ENCODE measurements at regions not wholly inside any gene's neighbourhood (a gene's known extent, or its start where the extent isn't known, plus 50 kb on each side); places are given as distances from the start of the nearest gene placed in this dataset.
"Not testable (repeated sequence)": the region's sequence is repeated elsewhere in the genome, so short reads cannot be mapped to it uniquely, and the experiment has no call there.

GRCh38 chr4:42205541-42205940 is 53.1 kb upstream of the BEND4 start:
- H3K36me3 Mint-ChIP-seq (ENCODE audit: low read depth): no peaks in the 10 kb centered on the region
- no peak overlapping the region for H3K27ac Mint-ChIP-seq
- H3K9me3 Mint-ChIP-seq: no peaks in the 10 kb centered on the region
- H3K4me1 Mint-ChIP-seq (ENCODE audit: low read depth): no peaks in the 10 kb centered on the region
- H3K27me3 Mint-ChIP-seq (ENCODE audit: low read depth): no peaks in the 10 kb centered on the region
- no peak overlapping the region for H3K4me3 Mint-ChIP-seq
- DNase-seq (ENCODE audit: low spot score): no peak

GRCh38 chr4:42216664-42217063 is 64.2 kb upstream of the BEND4 start:
- H3K27me3 Mint-ChIP-seq (ENCODE audit: low read depth): peaks cover 3% of the 10 kb centered on the region
- no peak for DNase-seq (ENCODE audit: low spot score)
- no peak overlapping the region for H3K4me3 Mint-ChIP-seq
- no peaks in the 10 kb centered on the region for H3K9me3 Mint-ChIP-seq
- no peaks in the 10 kb centered on the region for H3K36me3 Mint-ChIP-seq (ENCODE audit: low read depth)
- no peak overlapping the region for H3K27ac Mint-ChIP-seq
- no peaks in the 10 kb centered on the region for H3K4me1 Mint-ChIP-seq (ENCODE audit: low read depth)

- no peak overlapping the region for H3K27ac Mint-ChIP-seq
- no peaks in the 10 kb centered on the region for H3K4me1 Mint-ChIP-seq (ENCODE audit: low read depth)
- no peaks in the 10 kb centered on the region for H3K9me3 Mint-ChIP-seq
These were observed 72.8 kb upstream of the BEND4 start for GRCh38 chr4:42225286-42225685.

GRCh38 chr4:42234817-42235216 is 82.4 kb upstream of the BEND4 start:
- no peak overlapping the region for H3K27ac Mint-ChIP-seq
- H3K9me3 Mint-ChIP-seq: no peaks in the 10 kb centered on the region
- no peaks in the 10 kb centered on the region for H3K27me3 Mint-ChIP-seq (ENCODE audit: low read depth)
- H3K36me3 Mint-ChIP-seq (ENCODE audit: low read depth): no peaks in the 10 kb centered on the region
- H3K4me1 Mint-ChIP-seq (ENCODE audit: low read depth): no peaks in the 10 kb centered on the region
- no peak for DNase-seq (ENCODE audit: low spot score)
- no peak overlapping the region for H3K4me3 Mint-ChIP-seq

More at GRCh38 chr4:42225286-42225685, 72.8 kb upstream of the BEND4 start:
- Mint-ChIP-seq H3K4me3 (no peak overlapping the region), H3K36me3 (ENCODE audit: low read depth) (no peaks in the 10 kb centered on the region), H3K27me3 (ENCODE audit: low read depth) (peaks cover 2% of the 10 kb centered on the region)
- no peak for DNase-seq (ENCODE audit: low spot score)

- Mint-ChIP-seq H3K4me3 (no peak overlapping the region), H3K36me3 (ENCODE audit: low read depth) (no peaks in the 10 kb centered on the region)
- no peak for DNase-seq (ENCODE audit: low spot score)
These were observed 83.0 kb upstream of the BEND4 start for GRCh38 chr4:42235304-42236021.

GRCh38 chr4:42237010-42237409 is 84.6 kb upstream of the BEND4 start:
- H3K27me3 Mint-ChIP-seq (ENCODE audit: low read depth): no peaks in the 10 kb centered on the region
- H3K9me3 Mint-ChIP-seq: no peaks in the 10 kb centered on the region
- DNase-seq (ENCODE audit: low spot score): no peak
- H3K36me3 Mint-ChIP-seq (ENCODE audit: low read depth): no peaks in the 10 kb centered on the region
- H3K4me1 Mint-ChIP-seq (ENCODE audit: low read depth): no peaks in the 10 kb centered on the region
- H3K27ac Mint-ChIP-seq: no peak overlapping the region
- H3K4me3 Mint-ChIP-seq: no peak overlapping the region

More at GRCh38 chr4:42235304-42236021, 83.0 kb upstream of the BEND4 start:
- Mint-ChIP-seq H3K27me3 (ENCODE audit: low read depth) (no peaks in the 10 kb centered on the region), H3K9me3 (no peaks in the 10 kb centered on the region), H3K4me1 (ENCODE audit: low read depth) (no peaks in the 10 kb centered on the region), H3K27ac (no peak overlapping the region)

GRCh38 chr4:42237451-42237850 is 85.0 kb upstream of the BEND4 start:
- no peak overlapping the region for H3K27ac Mint-ChIP-seq
- no peaks in the 10 kb centered on the region for H3K9me3 Mint-ChIP-seq
- no peak overlapping the region for H3K4me3 Mint-ChIP-seq
- H3K27me3 Mint-ChIP-seq (ENCODE audit: low read depth): no peaks in the 10 kb centered on the region
- DNase-seq (ENCODE audit: low spot score): no peak
- no peaks in the 10 kb centered on the region for H3K36me3 Mint-ChIP-seq (ENCODE audit: low read depth)
- H3K4me1 Mint-ChIP-seq (ENCODE audit: low read depth): no peaks in the 10 kb centered on the region

GRCh38 chr4:42248972-42249371 is 96.5 kb upstream of the BEND4 start:
- no peak for DNase-seq (ENCODE audit: low spot score)
- peaks cover 4% of the 10 kb centered on the region for H3K4me1 Mint-ChIP-seq (ENCODE audit: low read depth)
- no peaks in the 10 kb centered on the region for H3K27me3 Mint-ChIP-seq (ENCODE audit: low read depth)
- H3K4me3 Mint-ChIP-seq: no peak overlapping the region
- H3K36me3 Mint-ChIP-seq (ENCODE audit: low read depth): no peaks in the 10 kb centered on the region
- H3K27ac Mint-ChIP-seq: no peak overlapping the region
- no peaks in the 10 kb centered on the region for H3K9me3 Mint-ChIP-seq

- no peak for DNase-seq (ENCODE audit: low spot score)
- no peak overlapping the region for H3K27ac Mint-ChIP-seq
- no peaks in the 10 kb centered on the region for H3K36me3 Mint-ChIP-seq (ENCODE audit: low read depth)
- no peaks in the 10 kb centered on the region for H3K27me3 Mint-ChIP-seq (ENCODE audit: low read depth)
- H3K4me1 Mint-ChIP-seq (ENCODE audit: low read depth): no peaks in the 10 kb centered on the region
- no peak overlapping the region for H3K4me3 Mint-ChIP-seq
- no peaks in the 10 kb centered on the region for H3K9me3 Mint-ChIP-seq
These were observed 99.9 kb upstream of the BEND4 start for GRCh38 chr4:42252315-42252714.

GRCh38 chr4:42257645-42258044 is 105.2 kb upstream of the BEND4 start:
- H3K36me3 Mint-ChIP-seq (ENCODE audit: low read depth); DNase-seq (ENCODE audit: low spot score); H3K27ac Mint-ChIP-seq; H3K9me3 Mint-ChIP-seq; H3K27me3 Mint-ChIP-seq (ENCODE audit: low read depth); H3K4me1 Mint-ChIP-seq (ENCODE audit: low read depth); H3K4me3 Mint-ChIP-seq: not testable (repeated sequence)

GRCh38 chr4:42262701-42263490 is 110.4 kb upstream of the BEND4 start:
- no peaks in the 10 kb centered on the region for H3K27me3 Mint-ChIP-seq (ENCODE audit: low read depth)
- no peak overlapping the region for H3K27ac Mint-ChIP-seq
- DNase-seq (ENCODE audit: low spot score): no peak
- no peak overlapping the region for H3K4me3 Mint-ChIP-seq
- H3K36me3 Mint-ChIP-seq (ENCODE audit: low read depth): no peaks in the 10 kb centered on the region
- H3K4me1 Mint-ChIP-seq (ENCODE audit: low read depth): no peaks in the 10 kb centered on the region
- H3K9me3 Mint-ChIP-seq: no peaks in the 10 kb centered on the region

GRCh38 chr4:42265782-42266602 is 113.5 kb upstream of the BEND4 start:
- no peaks in the 10 kb centered on the region for H3K9me3 Mint-ChIP-seq

GRCh38 chr4:42267724-42268123 is 115.3 kb upstream of the BEND4 start:
- Mint-ChIP-seq H3K27ac (no peak overlapping the region), H3K36me3 (ENCODE audit: low read depth) (no peaks in the 10 kb centered on the region), H3K9me3 (no peaks in the 10 kb centered on the region), H3K27me3 (ENCODE audit: low read depth) (no peaks in the 10 kb centered on the region), H3K4me1 (ENCODE audit: low read depth) (no peaks in the 10 kb centered on the region), H3K4me3 (no peak overlapping the region)
- DNase-seq (ENCODE audit: low spot score): no peak

More at GRCh38 chr4:42265782-42266602, 113.5 kb upstream of the BEND4 start:
- no peak for DNase-seq (ENCODE audit: low spot score)
- Mint-ChIP-seq H3K4me1 (ENCODE audit: low read depth) (no peaks in the 10 kb centered on the region), H3K27me3 (ENCODE audit: low read depth) (no peaks in the 10 kb centered on the region), H3K36me3 (ENCODE audit: low read depth) (no peaks in the 10 kb centered on the region), H3K4me3 (no peak overlapping the region), H3K27ac (no peak overlapping the region)

GRCh38 chr4:42268824-42269223 is 116.4 kb upstream of the BEND4 start:
- Mint-ChIP-seq H3K27me3 (ENCODE audit: low read depth) (no peaks in the 10 kb centered on the region), H3K27ac (no peak overlapping the region)

More at GRCh38 chr4:42268824-42269223, 116.4 kb upstream of the BEND4 start:
- no peak for DNase-seq (ENCODE audit: low spot score)
- Mint-ChIP-seq H3K36me3 (ENCODE audit: low read depth) (no peaks in the 10 kb centered on the region), H3K9me3 (no peaks in the 10 kb centered on the region), H3K4me3 (no peak overlapping the region), H3K4me1 (ENCODE audit: low read depth) (no peaks in the 10 kb centered on the region)
